GM12878 (cell line): ENCODE measurements at regions not wholly inside any gene's neighbourhood (a gene's known extent, or its start where the extent isn't known, plus 50 kb on each side); places are given as distances from the start of the nearest gene placed in this dataset.
A peak's percentile ranks its signal among the peaks of the same experiment; 100 is the strongest.

Experiments used
- ATAC-seq: fragments of 200-7000 bp; cut with Tn5 transposase; 3 replicates; pipeline ENCODE4 v1.9.1; 2020; ENCODE audit warnings: mild to moderate bottlenecking, moderate library complexity
- BruUV-seq: library from RNA; stranded (reverse); fragments of 400-500 nt; replicated peaks from 2 replicates; lab custom pipeline; 2021; lab: Mats Ljungman, UMichigan
- CTCF ChIA-PET: fragments of 300-600 bp; sonication (Branson Sonifier 250); formaldehyde crosslinking; extraction: SDS; loops from one replicate; lab custom pipeline; 2021; ENCODE audit warnings: inconsistent platforms; lab: Yijun Ruan, JAX
- POLR2A ChIA-PET: fragments of 350-600 bp; formaldehyde crosslinking; extraction: SDS; loops from one replicate; lab custom pipeline; 2021; ENCODE audit warnings: inconsistent platforms; lab: Charles Lee
- RAD21 ChIA-PET: fragments of 300-600 bp; sonication (Branson Sonifier 250); formaldehyde crosslinking; loops from one replicate; lab custom pipeline; 2023; ENCODE audit warnings: antibody characterized with exemption; ENCODE audit not compliant: unreplicated experiment; lab: Charles Lee
- SMC1A ChIA-PET: fragments of 300-600 bp; sonication (Branson Sonifier 250); formaldehyde crosslinking; loops from one replicate; lab custom pipeline; 2023; ENCODE audit not compliant: unreplicated experiment, uncharacterized antibody; lab: Charles Lee
- DNase-seq: peaks from one replicate; pipeline ENCODE4 v3.0.0-alpha.2; 2011; ENCODE audit warnings: low read depth, low spot score
- FAIRE-seq: peaks from 3 replicates; lab custom pipeline; 2011; peaks lifted over from hg19 to GRCh38; lab: Jason Lieb, UNC
- H2AFZ ChIP-seq: 2 replicates; pipeline ENCODE4 v1.6.0; 2011; ENCODE audit warnings: low read depth, low read length, control low read depth; ENCODE audit not compliant: control insufficient read depth
- H3K27ac ChIP-seq: 2 replicates; pipeline ENCODE4 v1.5.1; 2011; ENCODE audit warnings: control low read depth; ENCODE audit not compliant: control insufficient read depth, insufficient read depth
- H3K27me3 ChIP-seq, 2 experiments: replicated peaks in 1 of 2; 2 replicates each; pipeline versions ENCODE4 v1.6.0 to v1.6.1; 2011; ENCODE audit warnings: low read length in 1 of 2; ENCODE audit not compliant: control insufficient read depth in 2 of 2, insufficient read depth in 2 of 2
- H3K36me3 ChIP-seq, 2 experiments: 2 replicates each; pipeline ENCODE4 v1.5.1; 2011; ENCODE audit warnings: low read length in 1 of 2; ENCODE audit not compliant: control insufficient read depth in 2 of 2, insufficient read depth in 2 of 2
- H3K4me1 ChIP-seq: 2 replicates; pipeline ENCODE4 v1.6.1; 2011; ENCODE audit warnings: mild to moderate bottlenecking, low read length, moderate library complexity, mixed read lengths; ENCODE audit not compliant: control insufficient read depth, insufficient read depth
- H3K4me2 ChIP-seq: 2 replicates; pipeline ENCODE4 v1.6.0; 2011; ENCODE audit warnings: control low read depth; ENCODE audit not compliant: control insufficient read depth, insufficient read depth
- H3K4me3 ChIP-seq: fragments of 200-600 bp; sonication (generic); 2 replicates; pipeline ENCODE4 v1.5.1; 2016
- H3K79me2 ChIP-seq: 2 replicates; pipeline ENCODE4 v1.6.0; 2011; ENCODE audit warnings: low read length; ENCODE audit not compliant: control insufficient read depth, insufficient read depth
- H3K9ac ChIP-seq: 2 replicates; pipeline ENCODE4 v1.8.0; 2011; ENCODE audit warnings: low read length, control low read depth, mixed read lengths; ENCODE audit not compliant: control insufficient read depth, insufficient read depth
- H3K9me3 ChIP-seq: replicated peaks from 3 replicates; pipeline ENCODE4 v1.5.1; 2011; ENCODE audit warnings: mild to moderate bottlenecking, low read length; ENCODE audit not compliant: control insufficient read depth, insufficient read depth
- H4K20me1 ChIP-seq: 2 replicates; pipeline ENCODE4 v1.6.0; 2011; ENCODE audit not compliant: control insufficient read depth, insufficient read depth
- CBX5 ChIP-seq: sonication (generic); IDR thresholded peaks from 2 replicates; pipeline ENCODE4 v1.6.1; 2016; ENCODE audit warnings: low read depth, moderate library complexity, mild to moderate bottlenecking, inconsistent platforms
- RUNX3 ChIP-seq: IDR thresholded peaks from 2 replicates; pipeline ENCODE4 v1.6.1; 2012; ENCODE audit warnings: low read length, inconsistent platforms
- SP1 ChIP-seq: IDR thresholded peaks from one replicate; pipeline ENCODE4 v1.6.1; 2011; ENCODE audit warnings: low read depth, low read length
- SUZ12 ChIP-seq: fragments of 200-600 bp; sonication (generic); IDR thresholded peaks from one replicate; pipeline ENCODE4 v1.6.1; 2018; ENCODE audit warnings: antibody characterized with exemption, mild to moderate bottlenecking; ENCODE audit not compliant: unreplicated experiment
- ZNF622 ChIP-seq: fragments of 450-650 bp; IDR thresholded peaks from 2 replicates; pipeline ENCODE4 v1.6.1; 2017; ENCODE audit warnings: mild to moderate bottlenecking, inconsistent platforms
- WGBS: methylation state at CpG from one replicate; pipeline ENCODE4 v1.1.6; 2016; ENCODE audit warnings: low lambda C conversion rate; ENCODE audit not compliant: insufficient replicate concordance, insufficient coverage; ENCODE audit errors: missing lambda C conversion rate; 5-methylcytosine and 5-hydroxymethylcytosine counted together
- in situ Hi-C: fragments of 300-500 bp; cut with MboI; formaldehyde crosslinking; loops from 9 replicates; pipeline ENCODE4 v1.14.3; 2018; ENCODE audit warnings: mixed read lengths
- intact Hi-C: fragments of 100-400 bp; cut with micrococcal nuclease; formaldehyde crosslinking; loops from one replicate; pipeline ENCODE4 v1.14.2; 2022; ENCODE audit not compliant: unreplicated experiment

DNA sequence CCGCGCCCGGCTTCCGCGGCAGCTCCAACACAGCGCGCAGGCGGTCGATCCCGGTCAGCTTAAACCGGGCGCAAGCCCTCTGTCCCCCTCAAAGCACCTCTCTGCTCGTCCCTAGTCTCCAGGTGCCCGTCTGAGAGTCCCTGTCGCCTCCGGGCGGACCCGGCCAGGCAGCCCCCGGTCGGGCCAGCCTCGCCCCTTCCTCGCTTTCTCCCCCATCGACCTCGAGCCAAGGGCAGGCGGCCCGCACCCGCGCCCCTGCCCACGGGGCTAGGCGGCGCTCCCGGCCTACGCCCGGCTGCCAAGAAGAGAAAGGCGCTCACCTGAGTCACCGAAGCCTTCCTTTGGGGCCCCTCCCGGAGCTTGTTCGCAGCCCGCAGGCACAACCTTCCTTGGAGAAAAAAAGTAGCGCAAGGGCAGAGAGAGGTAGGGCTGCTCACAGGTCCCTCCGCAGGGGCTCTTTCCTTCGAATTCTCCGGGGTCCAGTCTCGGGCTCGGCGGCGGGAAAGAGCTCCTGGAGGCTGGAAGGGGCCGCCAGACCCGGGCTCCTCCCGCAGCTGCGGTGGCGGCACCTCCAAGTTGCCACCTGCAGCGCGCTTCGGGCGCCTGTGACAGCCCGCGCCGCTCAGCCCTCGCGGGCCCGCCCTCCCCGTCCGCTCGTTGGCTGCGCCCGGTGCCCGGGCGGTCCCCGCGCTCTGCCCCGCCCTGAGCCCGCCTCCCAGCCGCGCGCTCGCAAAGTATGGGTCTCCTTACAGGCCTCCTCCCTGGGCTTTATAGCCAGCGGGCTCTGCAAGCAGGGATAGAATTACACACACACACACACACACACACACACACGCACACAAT is 86.5 kb upstream of the EPB41L3 start:
- ATAC-seq = peak; percentile 73
- ChIA-PET CTCF (no interaction called here), POLR2A (no interaction called here), SMC1A (no interaction called here), RAD21 (no interaction called here)
- no peaks in the 10 kb centered on the region for H3K36me3 ChIP-seq
- TF ChIP-seq SUZ12 (peak; percentile 40), ZNF622 (no peak)
- WGBS = 13% methylated on average over 60 of the region's 79 CpGs
- no peak overlapping the region; the same call in 1 of the 2 replicates for H3K4me2 ChIP-seq
- no TSS peak for BruUV-seq
- H3K4me1 ChIP-seq = no peaks in the 10 kb centered on the region
- no peak for DNase-seq
- no peak overlapping the region for H3K9ac ChIP-seq
- H2AFZ ChIP-seq = no peak overlapping the region
- intact Hi-C loops = no loop called here
- H3K27ac ChIP-seq = no peak overlapping the region
- no peaks in the 10 kb centered on the region for H4K20me1 ChIP-seq
- in situ Hi-C loops = no loop called here
- no peak for FAIRE-seq
- H3K4me3 ChIP-seq = no peak overlapping the region
- no peaks in the 10 kb centered on the region for H3K79me2 ChIP-seq
- H3K27me3 ChIP-seq = peaks cover 4 to 16% of the 10 kb centered on the region in 2 experiments
- H3K9me3 ChIP-seq = no peaks in the 10 kb centered on the region

DNA sequence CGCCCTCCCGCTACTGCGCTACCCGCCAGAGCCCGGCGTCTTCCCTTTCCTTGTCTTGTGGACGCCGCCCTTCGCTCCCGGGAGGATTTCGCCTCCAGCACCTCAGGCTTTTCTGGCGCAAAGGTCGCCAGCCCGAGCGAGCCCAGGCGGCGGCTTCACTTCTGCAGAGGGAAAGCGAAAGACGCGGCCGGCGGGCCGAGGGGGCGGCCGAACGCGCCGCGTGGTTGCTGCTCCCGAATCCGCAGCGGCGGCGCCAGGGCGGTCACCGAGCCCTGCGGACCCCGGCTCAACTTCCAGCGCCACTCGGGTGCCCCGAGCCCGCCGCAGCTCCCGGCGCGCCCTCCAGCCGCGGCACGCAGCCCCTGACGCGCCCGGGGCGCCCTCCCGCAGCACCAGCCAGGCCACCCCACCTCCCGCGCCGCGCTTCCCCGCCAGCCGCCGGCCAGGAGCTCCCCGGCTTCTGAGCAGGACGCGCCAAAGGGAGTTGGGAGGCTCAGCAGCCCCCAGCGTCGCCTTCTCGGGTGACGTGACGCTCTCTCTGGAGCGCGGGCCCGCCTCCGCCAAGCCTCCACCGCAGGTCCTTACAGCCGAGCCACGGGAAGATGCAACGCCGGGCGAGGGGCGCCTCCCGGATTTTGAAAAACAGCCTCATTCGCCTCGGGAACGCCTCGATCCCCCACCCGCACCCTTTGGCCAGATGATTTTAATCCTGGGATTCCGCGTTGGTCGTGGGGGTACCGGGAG is 84.9 kb upstream of the EPB41L3 start:
- in situ Hi-C loops = no loop called here
- no peak for FAIRE-seq
- TF ChIP-seq CBX5 (no peak), SP1 (no peak), RUNX3 (no peak)
- TF ChIP-seq, all 136 proteins: peak for 0
- no peak overlapping the region for H3K27ac ChIP-seq
- H3K9me3 ChIP-seq = no peaks in the 10 kb centered on the region
- H3K27me3 ChIP-seq = peaks cover 4 to 16% of the 10 kb centered on the region in 2 experiments
- intact Hi-C loops = no loop called here
- no peak overlapping the region for H3K9ac ChIP-seq
- H3K4me3 ChIP-seq = no peak overlapping the region; the same call in 1 of the 2 replicates
- ChIA-PET SMC1A (no interaction called here), RAD21 (no interaction called here), POLR2A (no interaction called here), CTCF (no interaction called here)
- ATAC-seq (no peak), DNase-seq (no peak)
- H3K4me2 ChIP-seq = peak overlapping the region; percentile 65
- H3K36me3 ChIP-seq = no peaks in the 10 kb centered on the region
- H3K79me2 ChIP-seq = no peaks in the 10 kb centered on the region
- H2AFZ ChIP-seq = no peak overlapping the region
- H3K4me1 ChIP-seq = no peaks in the 10 kb centered on the region
- BruUV-seq = no TSS peak
- 9% methylated on average over 82 of the region's 90 CpGs for WGBS
- H4K20me1 ChIP-seq = no peaks in the 10 kb centered on the region
